IPS-15b (cell line): ENCODE measurements at regions not wholly inside any gene's neighbourhood (a gene's known extent, or its start where the extent isn't known, plus 50 kb on each side); places are given as distances from the start of the nearest gene placed in this dataset.
"Not testable (repeated sequence)": the region's sequence is repeated elsewhere in the genome, so short reads cannot be mapped to it uniquely, and the experiment has no call there.

Experiments
- H3K27me3 ChIP-seq: one replicate; pipeline ENCODE4 v1.6.1; 2013; ENCODE audit warnings: low read length; ENCODE audit not compliant: control insufficient read depth, insufficient read depth
- H3K36me3 ChIP-seq: one replicate; pipeline ENCODE4 v1.6.1; 2013; ENCODE audit warnings: low read length; ENCODE audit not compliant: control insufficient read depth, insufficient read depth
- H3K4me1 ChIP-seq: one replicate; pipeline ENCODE4 v1.6.1; 2013; ENCODE audit warnings: mild to moderate bottlenecking, low read length; ENCODE audit not compliant: control insufficient read depth, insufficient read depth
- H3K4me3 ChIP-seq: one replicate; pipeline ENCODE4 v1.5.1; 2013; ENCODE audit warnings: low read depth, low read length
- H3K9ac ChIP-seq: one replicate; pipeline ENCODE4 v1.6.1; 2013; ENCODE audit warnings: low read depth, mild to moderate bottlenecking, low read length
- H3K9me3 ChIP-seq: one replicate; pipeline ENCODE4 v1.6.1; 2013; ENCODE audit warnings: mild to moderate bottlenecking, low read length; ENCODE audit not compliant: control insufficient read depth, insufficient read depth

- Histone ChIP-seq H3K36me3 (no peaks in the 10 kb centered on the region), H3K9me3 (no peaks in the 10 kb centered on the region), H3K4me3 (no peak overlapping the region), H3K9ac (no peak overlapping the region), H3K27me3 (no peaks in the 10 kb centered on the region), H3K4me1 (no peaks in the 10 kb centered on the region)
These were observed 180.0 kb downstream of the CD47 start for GRCh38 chr3:107910713-107911259.

GRCh38 chr3:107909583-107909982, 181.2 kb downstream of the CD47 start:
- not testable (repeated sequence) for H3K27me3 ChIP-seq, H3K4me3 ChIP-seq, H3K9me3 ChIP-seq, H3K9ac ChIP-seq, H3K36me3 ChIP-seq, H3K4me1 ChIP-seq

DNA sequence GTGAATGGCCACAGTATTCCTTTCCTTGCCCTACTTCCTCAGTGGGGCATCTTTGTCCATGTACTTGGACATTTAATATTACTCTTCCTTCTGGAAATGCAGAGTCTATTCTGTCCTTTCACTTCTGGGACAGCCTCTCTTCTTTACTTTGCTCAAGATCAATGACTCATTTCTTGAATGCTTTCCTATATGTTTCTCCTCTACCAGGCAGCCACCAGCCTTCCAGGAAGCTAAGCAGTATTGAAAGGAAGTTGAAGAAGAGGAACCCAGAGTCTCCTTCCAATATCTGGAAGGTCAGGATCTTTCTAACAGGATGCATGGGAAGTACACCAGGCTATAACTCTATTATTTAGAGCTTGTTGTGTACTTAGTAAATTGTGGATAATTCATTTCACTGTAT, 182.8 kb downstream of the CD47 start:
- Histone ChIP-seq H3K9ac (no peak overlapping the region), H3K4me3 (no peak overlapping the region), H3K4me1 (no peaks in the 10 kb centered on the region), H3K27me3 (no peaks in the 10 kb centered on the region), H3K36me3 (no peaks in the 10 kb centered on the region), H3K9me3 (no peaks in the 10 kb centered on the region)

DNA sequence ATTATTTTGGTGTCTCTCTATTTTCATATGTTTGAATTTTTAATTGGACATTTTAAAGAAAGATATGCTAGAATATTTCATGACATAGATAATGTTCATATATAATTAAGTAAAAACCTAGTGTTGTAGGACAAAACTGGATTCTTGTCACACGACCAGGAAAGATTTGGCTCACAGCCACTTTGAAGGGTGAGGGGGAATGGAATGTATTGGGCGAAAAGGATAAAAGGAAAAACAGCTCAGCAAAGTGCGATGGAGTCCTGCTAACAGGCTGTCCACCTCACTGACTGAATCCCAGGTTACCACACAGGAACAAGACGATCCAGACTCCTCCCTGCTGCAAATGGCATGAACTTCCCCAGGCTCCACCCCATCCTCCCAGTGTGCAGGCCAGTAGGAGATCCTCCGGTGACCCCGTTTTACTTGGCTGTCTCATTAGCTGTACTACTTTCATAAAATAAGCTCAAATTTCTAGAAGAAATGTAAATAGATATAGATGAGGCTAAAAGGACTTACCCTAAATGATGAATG, 186.2 kb downstream of the CD47 start:
- Histone ChIP-seq H3K9ac (no peak overlapping the region), H3K36me3 (no peaks in the 10 kb centered on the region), H3K4me3 (no peak overlapping the region), H3K9me3 (no peaks in the 10 kb centered on the region), H3K4me1 (no peaks in the 10 kb centered on the region), H3K27me3 (no peaks in the 10 kb centered on the region)

GRCh38 chr3:107899990-107900651, 190.7 kb downstream of the CD47 start:
- no peak overlapping the region for H3K9ac ChIP-seq
- H3K27me3 ChIP-seq: no peaks in the 10 kb centered on the region
- H3K4me1 ChIP-seq: no peaks in the 10 kb centered on the region
- no peaks in the 10 kb centered on the region for H3K9me3 ChIP-seq
- no peak overlapping the region for H3K4me3 ChIP-seq
- H3K36me3 ChIP-seq: no peaks in the 10 kb centered on the region

- no peaks in the 10 kb centered on the region for H3K9me3 ChIP-seq
These were observed 193.3 kb downstream of the CD47 start for GRCh38 chr3:107897471-107898061.

DNA sequence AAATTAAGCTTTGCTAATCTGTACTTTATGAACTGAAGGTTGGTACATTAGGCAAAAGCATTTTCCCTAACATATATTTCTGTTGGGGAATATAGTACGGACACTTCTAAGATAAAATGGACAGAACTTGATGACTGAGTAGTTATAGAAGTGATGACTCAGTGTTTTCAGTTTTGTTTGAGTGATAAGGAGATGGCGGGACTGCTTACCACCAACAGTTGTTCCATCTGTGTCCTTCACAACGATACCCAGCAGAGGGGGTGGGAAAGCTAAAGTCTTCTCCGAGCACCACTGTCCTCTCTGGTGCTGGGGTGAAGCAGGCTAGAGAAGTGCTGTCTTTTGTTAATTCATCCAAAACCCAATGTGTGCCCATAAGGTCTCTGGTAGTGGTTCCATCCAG, 195.8 kb downstream of the CD47 start:
- Histone ChIP-seq H3K36me3 (no peaks in the 10 kb centered on the region), H3K4me1 (no peaks in the 10 kb centered on the region), H3K27me3 (no peaks in the 10 kb centered on the region), H3K9me3 (no peaks in the 10 kb centered on the region), H3K9ac (no peak overlapping the region), H3K4me3 (no peak overlapping the region)

More at GRCh38 chr3:107897471-107898061, 193.3 kb downstream of the CD47 start:
- no peaks in the 10 kb centered on the region for H3K27me3 ChIP-seq
- no peaks in the 10 kb centered on the region for H3K4me1 ChIP-seq
- H3K9ac ChIP-seq: no peak overlapping the region
- H3K36me3 ChIP-seq: no peaks in the 10 kb centered on the region
- H3K4me3 ChIP-seq: no peak overlapping the region

- Histone ChIP-seq H3K9me3 (peaks cover 4% of the 10 kb centered on the region), H3K4me1 (no peaks in the 10 kb centered on the region), H3K36me3 (no peaks in the 10 kb centered on the region), H3K4me3 (no peak overlapping the region), H3K9ac (no peak overlapping the region), H3K27me3 (no peaks in the 10 kb centered on the region)
These were observed 197.7 kb downstream of the CD47 start for GRCh38 chr3:107892955-107893624.

DNA sequence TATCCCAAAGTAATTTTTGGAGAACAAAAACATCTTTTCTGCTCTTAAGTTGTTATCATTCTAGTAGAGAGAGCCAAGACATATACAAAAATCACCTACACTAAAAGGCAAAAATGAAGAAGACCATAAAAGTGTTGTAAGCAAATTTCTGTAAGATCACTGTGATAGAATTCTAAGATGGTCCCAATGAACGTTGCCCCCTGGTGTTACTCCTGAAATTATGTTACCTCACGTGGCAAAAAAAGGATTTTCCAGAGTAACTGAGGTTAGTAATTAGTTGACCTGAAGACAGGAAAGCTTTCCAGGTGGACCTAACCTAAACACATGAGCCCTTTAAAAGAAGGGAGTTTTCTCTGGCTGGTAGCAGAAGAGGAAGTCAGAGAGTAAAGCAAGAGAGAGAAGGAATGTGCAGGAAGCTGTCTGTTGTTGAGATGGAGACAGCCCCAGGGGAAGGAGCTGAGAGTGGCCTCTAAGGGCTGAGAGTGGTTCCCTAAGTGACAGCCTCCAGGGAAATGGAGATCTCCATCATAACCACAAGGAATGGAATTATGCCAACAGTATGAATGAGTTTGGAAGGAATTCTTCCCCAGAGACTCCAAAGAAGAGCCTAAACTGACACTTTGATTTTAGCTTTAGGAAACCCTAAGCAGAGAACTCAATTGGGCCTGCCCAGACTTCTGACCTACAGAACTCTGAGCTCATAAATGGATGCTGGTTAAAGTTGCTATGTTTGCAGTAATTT, 205.9 kb downstream of the CD47 start:
- H3K4me3 ChIP-seq: no peak overlapping the region
- peaks cover 4% of the 10 kb centered on the region for H3K9me3 ChIP-seq
- no peaks in the 10 kb centered on the region for H3K36me3 ChIP-seq

DNA sequence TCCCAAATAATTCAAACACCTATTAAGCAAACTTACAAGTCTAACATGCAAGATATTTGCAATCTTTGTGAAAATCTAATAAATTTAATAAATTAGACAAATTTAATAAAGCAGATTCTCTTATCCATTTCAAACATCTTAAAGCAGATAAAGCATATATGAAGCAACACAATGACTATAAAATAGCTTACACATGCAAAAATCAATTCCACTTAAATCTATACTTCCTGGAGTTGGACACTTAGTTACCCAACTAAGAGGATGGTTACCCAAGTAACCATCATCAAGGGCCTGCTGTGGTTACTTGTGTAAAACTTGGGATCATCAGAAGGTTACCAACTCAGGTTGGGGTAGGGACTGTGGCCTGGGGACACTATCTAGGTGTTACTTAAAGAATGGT, 206.8 kb downstream of the CD47 start:
- Histone ChIP-seq H3K9me3 (no peaks in the 10 kb centered on the region), H3K4me3 (no peak overlapping the region), H3K9ac (no peak overlapping the region), H3K4me1 (no peaks in the 10 kb centered on the region), H3K36me3 (no peaks in the 10 kb centered on the region), H3K27me3 (no peaks in the 10 kb centered on the region)

More for the DNA sequence above, 205.9 kb downstream of the CD47 start:
- Histone ChIP-seq H3K27me3 (no peaks in the 10 kb centered on the region), H3K9ac (no peak overlapping the region), H3K4me1 (no peaks in the 10 kb centered on the region)

DNA sequence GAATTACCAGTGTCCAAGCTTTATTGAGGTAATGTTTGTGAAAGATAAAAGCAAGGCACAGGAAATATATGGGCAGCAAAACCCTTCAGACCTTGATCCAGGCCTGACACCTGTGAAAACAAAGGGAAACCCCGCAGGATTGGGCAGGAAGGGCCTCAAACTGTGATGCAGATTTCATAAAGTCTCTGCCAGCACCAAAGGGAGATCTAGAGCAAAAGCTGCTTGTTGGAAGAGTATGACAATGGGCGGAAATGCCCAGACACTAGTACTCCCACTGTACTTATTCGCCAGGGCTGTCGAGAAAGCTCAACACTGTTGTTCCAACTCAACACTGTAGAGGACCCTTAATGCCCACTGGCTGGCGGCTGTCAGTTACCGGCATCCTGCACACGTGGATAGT, 207.9 kb downstream of the CD47 start:
- Histone ChIP-seq H3K4me3 (no peak overlapping the region), H3K27me3 (no peaks in the 10 kb centered on the region), H3K9me3 (no peaks in the 10 kb centered on the region), H3K4me1 (no peaks in the 10 kb centered on the region), H3K9ac (no peak overlapping the region), H3K36me3 (no peaks in the 10 kb centered on the region)
